Activated B cell treated with CpG ODN at 0.5 μM for 24 hours (primary cell): ENCODE measurements at regions not wholly inside any gene's neighbourhood (a gene's known extent, or its start where the extent isn't known, plus 50 kb on each side); places are given as distances from the start of the nearest gene placed in this dataset.

Source experiments
- ATAC-seq: fragments of 200-7000 bp; cut with Tn5 transposase; one replicate; pipeline ENCODE4 v1.10.0; 2021; ENCODE audit warnings: low read depth, mild to moderate bottlenecking, moderate library complexity
- CTCF ChIA-PET: fragments of 350-600 bp; sonication (Branson Sonifier 250); formaldehyde crosslinking; loops from one replicate; lab custom pipeline; 2021; ENCODE audit warnings: antibody characterized with exemption; lab: Charles Lee
- POLR2A ChIA-PET: fragments of 350-600 bp; sonication (Branson Sonifier 250); formaldehyde crosslinking; loops from one replicate; lab custom pipeline; 2021; ENCODE audit warnings: antibody characterized with exemption; lab: Charles Lee
- DNase-seq: peaks from one replicate; pipeline ENCODE4 v3.0.0; 2022
- H3K27ac Mint-ChIP-seq: one replicate; pipeline ENCODE4 v1.8.0; 2020; ENCODE audit warnings: mixed read lengths
- H3K27me3 Mint-ChIP-seq: one replicate; pipeline ENCODE4 v1.8.0; 2021; ENCODE audit warnings: mixed read lengths
- H3K36me3 Mint-ChIP-seq: one replicate; pipeline ENCODE4 v1.8.0; 2021; ENCODE audit warnings: low read depth, mixed read lengths
- H3K4me1 Mint-ChIP-seq: one replicate; pipeline ENCODE4 v1.8.0; 2021; ENCODE audit warnings: mixed read lengths
- H3K4me3 Mint-ChIP-seq: one replicate; pipeline ENCODE4 v1.8.0; 2020; ENCODE audit warnings: mild to moderate bottlenecking, mixed read lengths
- H3K9me3 Mint-ChIP-seq: one replicate; pipeline ENCODE4 v1.8.0; 2020; ENCODE audit warnings: mixed read lengths
- intact Hi-C: fragments of 100-400 bp; cut with micrococcal nuclease; formaldehyde crosslinking; loops from one replicate; pipeline ENCODE4 v1.15.1; 2024
- TF ChIP-seq, protein P1 (sequence below): fragments of 200-600 bp; IDR thresholded peaks from one replicate; pipeline ENCODE4 v1.8.0; 2022; ENCODE audit warnings: antibody characterized with exemption, mild to moderate bottlenecking

- Mint-ChIP-seq H3K9me3 (peaks cover 7% of the 10 kb centered on the region), H3K27ac (no peak overlapping the region), H3K36me3 (no peaks in the 10 kb centered on the region), H3K4me3 (no peak overlapping the region), H3K27me3 (no peaks in the 10 kb centered on the region), H3K4me1 (no peaks in the 10 kb centered on the region)
- no peak for DNase-seq
- ChIA-PET POLR2A (no interaction called here), CTCF (no interaction called here)
- TF ChIP-seq, protein P1, sequence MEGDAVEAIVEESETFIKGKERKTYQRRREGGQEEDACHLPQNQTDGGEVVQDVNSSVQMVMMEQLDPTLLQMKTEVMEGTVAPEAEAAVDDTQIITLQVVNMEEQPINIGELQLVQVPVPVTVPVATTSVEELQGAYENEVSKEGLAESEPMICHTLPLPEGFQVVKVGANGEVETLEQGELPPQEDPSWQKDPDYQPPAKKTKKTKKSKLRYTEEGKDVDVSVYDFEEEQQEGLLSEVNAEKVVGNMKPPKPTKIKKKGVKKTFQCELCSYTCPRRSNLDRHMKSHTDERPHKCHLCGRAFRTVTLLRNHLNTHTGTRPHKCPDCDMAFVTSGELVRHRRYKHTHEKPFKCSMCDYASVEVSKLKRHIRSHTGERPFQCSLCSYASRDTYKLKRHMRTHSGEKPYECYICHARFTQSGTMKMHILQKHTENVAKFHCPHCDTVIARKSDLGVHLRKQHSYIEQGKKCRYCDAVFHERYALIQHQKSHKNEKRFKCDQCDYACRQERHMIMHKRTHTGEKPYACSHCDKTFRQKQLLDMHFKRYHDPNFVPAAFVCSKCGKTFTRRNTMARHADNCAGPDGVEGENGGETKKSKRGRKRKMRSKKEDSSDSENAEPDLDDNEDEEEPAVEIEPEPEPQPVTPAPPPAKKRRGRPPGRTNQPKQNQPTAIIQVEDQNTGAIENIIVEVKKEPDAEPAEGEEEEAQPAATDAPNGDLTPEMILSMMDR = no peak
- intact Hi-C loops = no loop called here
- no peak for ATAC-seq
Measured at GRCh38 chr5:60332244-60333004, 367.5 kb downstream of the DEPDC1B start.

- H3K27me3 Mint-ChIP-seq = no peaks in the 10 kb centered on the region
- ATAC-seq = no peak
- intact Hi-C loops = no loop called here
- H3K27ac Mint-ChIP-seq = no peak overlapping the region
- H3K4me3 Mint-ChIP-seq = no peak overlapping the region
- TF ChIP-seq, protein P1 = no peak
- ChIA-PET CTCF (no interaction called here), POLR2A (no interaction called here)
- DNase-seq = no peak
- H3K9me3 Mint-ChIP-seq = peaks cover 9% of the 10 kb centered on the region
- no peaks in the 10 kb centered on the region for H3K36me3 Mint-ChIP-seq
- H3K4me1 Mint-ChIP-seq = no peaks in the 10 kb centered on the region
Measured at GRCh38 chr5:60330236-60330635, 369.7 kb downstream of the DEPDC1B start.

GRCh38 chr5:60325870-60326269, 374.1 kb downstream of the DEPDC1B start:
- Mint-ChIP-seq H3K27ac (no peak overlapping the region), H3K4me3 (no peak overlapping the region), H3K36me3 (no peaks in the 10 kb centered on the region), H3K9me3 (peaks cover 25% of the 10 kb centered on the region), H3K27me3 (no peaks in the 10 kb centered on the region), H3K4me1 (no peaks in the 10 kb centered on the region)
- ATAC-seq = no peak
- ChIA-PET POLR2A (no interaction called here), CTCF (no interaction called here)
- DNase-seq = no peak
- intact Hi-C loops = no loop called here
- TF ChIP-seq, protein P1 = no peak

DNA sequence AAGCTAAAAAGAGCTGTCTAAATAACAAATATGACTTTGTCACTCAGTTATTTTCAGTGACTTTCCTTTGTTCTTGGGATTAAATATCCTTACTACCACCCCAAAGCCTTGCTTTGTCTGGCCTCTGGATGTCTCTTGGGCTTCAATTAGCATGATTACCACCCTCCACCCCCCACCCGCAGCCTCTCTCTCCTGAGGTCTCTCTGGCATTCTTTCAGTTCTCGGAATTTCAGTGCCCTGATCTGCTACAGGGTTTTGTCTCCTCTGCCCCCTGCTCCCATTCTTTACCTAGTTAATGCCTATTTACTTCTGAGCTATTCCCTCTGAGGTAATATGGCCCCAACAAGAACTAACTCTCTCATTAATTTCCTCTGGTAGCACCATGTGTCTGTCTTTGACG, 376.4 kb downstream of the DEPDC1B start:
- CTCF ChIA-PET = no interaction called here

GRCh38 chr5:60312098-60312497, 387.9 kb downstream of the DEPDC1B start:
- Mint-ChIP-seq H3K4me1 (peaks cover 2% of the 10 kb centered on the region), H3K36me3 (no peaks in the 10 kb centered on the region), H3K27me3 (no peaks in the 10 kb centered on the region), H3K27ac (no peak overlapping the region), H3K9me3 (peaks cover 4% of the 10 kb centered on the region), H3K4me3 (no peak overlapping the region)
- intact Hi-C loops = no loop called here
- TF ChIP-seq, protein P1 = no peak
- POLR2A ChIA-PET = no interaction called here
- no peak for DNase-seq
- no peak for ATAC-seq
- CTCF ChIA-PET = no interaction called here

More for the DNA sequence above, 376.4 kb downstream of the DEPDC1B start:
- POLR2A ChIA-PET = no interaction called here
- Mint-ChIP-seq H3K27ac (no peak overlapping the region), H3K4me1 (no peaks in the 10 kb centered on the region), H3K27me3 (no peaks in the 10 kb centered on the region), H3K4me3 (no peak overlapping the region), H3K9me3 (peaks cover 26% of the 10 kb centered on the region), H3K36me3 (peaks cover 5% of the 10 kb centered on the region)
- TF ChIP-seq, protein P1 = no peak
- intact Hi-C loops = no loop called here
- no peak for DNase-seq
- no peak for ATAC-seq
